HPDE6-E6E7 (cell line): ENCODE measurements at regions not wholly inside any gene's neighbourhood (a gene's known extent, or its start where the extent isn't known, plus 50 kb on each side); places are given as distances from the start of the nearest gene placed in this dataset.
"Not testable (repeated sequence)": the region's sequence is repeated elsewhere in the genome, so short reads cannot be mapped to it uniquely, and the experiment has no call there.

ENCODE experiments used
- DNase-seq: peaks from one replicate; pipeline ENCODE4 v3.0.0; 2011; ENCODE audit warnings: missing footprints; ENCODE audit errors: extremely low spot score

GRCh38 chr19:28540385-28540784 is 672.6 kb downstream of the UQCRFS1 start:
- DNase-seq, result not testable (repeated sequence)

- DNase-seq, result no peak
Observed at GRCh38 chr19:28539759-28540158, 673.2 kb downstream of the UQCRFS1 start.

GRCh38 chr19:28538579-28538978 is 674.4 kb downstream of the UQCRFS1 start:
- DNase-seq, result not testable (repeated sequence)

GRCh38 chr19:28537896-28538295 is 675.1 kb downstream of the UQCRFS1 start:
- no peak for DNase-seq

GRCh38 chr19:28537079-28537478 is 675.9 kb downstream of the UQCRFS1 start:
- no peak for DNase-seq

GRCh38 chr19:28535352-28535775 is 677.6 kb downstream of the UQCRFS1 start:
- no peak for DNase-seq

- DNase-seq, result no peak
Observed at GRCh38 chr19:28534766-28535351, 678.1 kb downstream of the UQCRFS1 start.

GRCh38 chr19:28532765-28533341 is 680.1 kb downstream of the UQCRFS1 start:
- DNase-seq, result no peak

- DNase-seq, result no peak
Observed at GRCh38 chr19:28531979-28532378, 681.0 kb downstream of the UQCRFS1 start.

- DNase-seq, result no peak
Observed at GRCh38 chr19:28530406-28531035, 682.4 kb downstream of the UQCRFS1 start.

GRCh38 chr19:28526038-28526437 is 686.9 kb downstream of the UQCRFS1 start:
- DNase-seq, result no peak

- DNase-seq, result no peak
Observed at GRCh38 chr19:28523619-28524018, 689.3 kb downstream of the UQCRFS1 start.

GRCh38 chr19:28522545-28522922 is 690.4 kb downstream of the UQCRFS1 start:
- DNase-seq, result no peak

- DNase-seq, result no peak
Observed at GRCh38 chr19:28521614-28522544, 691.1 kb downstream of the UQCRFS1 start.

- no peak for DNase-seq
Observed at GRCh38 chr19:28520998-28521568, 691.9 kb downstream of the UQCRFS1 start.

- no peak for DNase-seq
Observed at GRCh38 chr19:28519952-28520861, 692.7 kb downstream of the UQCRFS1 start.

GRCh38 chr19:28519218-28519779 is 693.7 kb downstream of the UQCRFS1 start:
- no peak for DNase-seq

GRCh38 chr19:28516415-28516872 is 696.5 kb downstream of the UQCRFS1 start:
- DNase-seq, result no peak

- no peak for DNase-seq
Observed at GRCh38 chr19:28514166-28514565, 698.8 kb downstream of the UQCRFS1 start.

- DNase-seq, result no peak
Observed at GRCh38 chr19:28511655-28512054, 701.3 kb downstream of the UQCRFS1 start.
